GM12872 (cell line): ENCODE measurements at regions not wholly inside any gene's neighbourhood (a gene's known extent, or its start where the extent isn't known, plus 50 kb on each side); places are given as distances from the start of the nearest gene placed in this dataset.
A peak's percentile ranks its signal among the peaks of the same experiment; 100 is the strongest.

ENCODE experiments used
- CTCF ChIP-seq: IDR thresholded peaks from 3 replicates; pipeline ENCODE4 v1.5.1; 2011; ENCODE audit warnings: low read depth, mild to moderate bottlenecking, low read length, moderate library complexity; ENCODE audit not compliant: insufficient read depth

- TF ChIP-seq CTCF, result no peak
Observed at GRCh38 chr5:60330236-60330635, 369.7 kb downstream of the DEPDC1B start.

- TF ChIP-seq CTCF, result no peak
Observed at GRCh38 chr5:60325870-60326269, 374.1 kb downstream of the DEPDC1B start.

- TF ChIP-seq CTCF, result no peak
Observed at GRCh38 chr5:60323596-60323995, 376.4 kb downstream of the DEPDC1B start.

GRCh38 chr5:60312098-60312497 lies 387.9 kb downstream of the DEPDC1B start:
- TF ChIP-seq CTCF, result no peak

GRCh38 chr5:60299944-60300343 lies 400.0 kb downstream of the DEPDC1B start:
- no peak for TF ChIP-seq CTCF

GRCh38 chr5:60297658-60298057 lies 402.3 kb downstream of the DEPDC1B start:
- TF ChIP-seq CTCF, result no peak

GRCh38 chr5:60295423-60295822 lies 401.9 kb upstream of the PDE4D start:
- TF ChIP-seq CTCF, result peak; percentile 61

- TF ChIP-seq CTCF, result no peak
Observed at GRCh38 chr5:60293518-60293917, 400.0 kb upstream of the PDE4D start.
